HEK293T (cell line): ENCODE measurements at regions not wholly inside any gene's neighbourhood (a gene's known extent, or its start where the extent isn't known, plus 50 kb on each side); places are given as distances from the start of the nearest gene placed in this dataset.

Experiments
- ARNT ChIP-seq: fragments of 450-650 bp; IDR thresholded peaks from 2 replicates; pipeline ENCODE4 v1.6.1; 2017; ENCODE audit warnings: mild to moderate bottlenecking
- BHLHE40 ChIP-seq: fragments of 450-650 bp; IDR thresholded peaks from 2 replicates; pipeline ENCODE4 v1.6.1; 2016; ENCODE audit warnings: mild to moderate bottlenecking, moderate library complexity, borderline replicate concordance
- CTBP1 ChIP-seq: fragments of 450-650 bp; IDR thresholded peaks from 2 replicates; pipeline ENCODE4 v1.6.1; 2016; ENCODE audit warnings: borderline replicate concordance
- ELF4 ChIP-seq: fragments of 450-650 bp; IDR thresholded peaks from 2 replicates; pipeline ENCODE4 v1.6.1; 2017; ENCODE audit warnings: antibody characterized with exemption
- FOXM1 ChIP-seq: fragments of 450-650 bp; IDR thresholded peaks from 2 replicates; pipeline ENCODE4 v1.6.1; 2017; ENCODE audit warnings: mild to moderate bottlenecking, borderline replicate concordance
- HDGF ChIP-seq: fragments of 450-650 bp; IDR thresholded peaks from 2 replicates; pipeline ENCODE4 v1.6.1; 2017; ENCODE audit warnings: antibody characterized with exemption, borderline replicate concordance
- LEF1 ChIP-seq: fragments of 450-650 bp; IDR thresholded peaks from 2 replicates; pipeline ENCODE4 v1.6.1; 2017; ENCODE audit warnings: mild to moderate bottlenecking, borderline replicate concordance
- NFRKB ChIP-seq: fragments of 450-650 bp; IDR thresholded peaks from 2 replicates; pipeline ENCODE4 v1.6.1; 2016; ENCODE audit warnings: mild to moderate bottlenecking, moderate library complexity
- PKNOX1 ChIP-seq: fragments of 450-650 bp; IDR thresholded peaks from 2 replicates; pipeline ENCODE4 v1.6.1; 2016
- SP1 ChIP-seq: fragments of 450-650 bp; IDR thresholded peaks from 2 replicates; pipeline ENCODE4 v1.6.1; 2017
- SUZ12 ChIP-seq: fragments of 450-650 bp; IDR thresholded peaks from 2 replicates; pipeline ENCODE4 v1.6.1; 2016; ENCODE audit warnings: mild to moderate bottlenecking
- TARDBP ChIP-seq: fragments of 450-650 bp; IDR thresholded peaks from 2 replicates; pipeline ENCODE4 v1.6.1; 2016
- ZNF384 ChIP-seq: fragments of 450-650 bp; IDR thresholded peaks from 2 replicates; pipeline ENCODE4 v1.6.1; 2016

GRCh38 chr3:77726517-77726916 is 686.6 kb downstream of the ROBO2 start:
- TF ChIP-seq NFRKB: no peak
- TF ChIP-seq TARDBP: no peak
- no peak for TF ChIP-seq SUZ12
- TF ChIP-seq ZNF384: no peak
- no peak for TF ChIP-seq ARNT
- TF ChIP-seq PKNOX1: no peak
- TF ChIP-seq HDGF: no peak
- TF ChIP-seq BHLHE40: no peak
- no peak for TF ChIP-seq SP1
- TF ChIP-seq ELF4: no peak
- TF ChIP-seq LEF1: no peak
- no peak for TF ChIP-seq FOXM1
- TF ChIP-seq CTBP1: no peak
